ENCODE measurements at regions not wholly inside any gene's neighbourhood (a gene's known extent, or its start where the extent isn't known, plus 50 kb on each side); places are given as distances from the start of the nearest gene placed in this dataset.
"Not testable (repeated sequence)": the region's sequence is repeated elsewhere in the genome, so short reads cannot be mapped to it uniquely, and the experiment has no call there.

DNA sequence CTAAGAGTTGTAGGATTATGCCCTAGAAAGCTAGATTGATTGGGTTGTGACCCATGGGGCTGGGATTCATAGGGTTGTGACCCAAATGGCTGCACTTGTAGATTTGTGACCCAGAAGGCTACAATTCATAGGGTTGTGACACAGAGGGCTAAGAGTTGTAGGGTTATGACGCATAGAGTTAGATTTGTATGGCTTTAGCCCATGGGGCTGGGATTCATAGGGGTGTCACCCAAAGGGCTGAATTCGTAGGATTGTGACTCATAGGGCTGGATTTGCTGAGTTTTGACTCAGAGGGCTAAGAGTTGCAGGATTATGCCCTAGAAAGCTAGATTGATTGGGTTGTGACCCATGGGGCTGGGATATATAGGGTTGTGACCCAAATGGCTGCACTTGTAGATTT lies 126.6 kb downstream of the CRLF2 start:
- TF ChIP-seq, protein P1, sequence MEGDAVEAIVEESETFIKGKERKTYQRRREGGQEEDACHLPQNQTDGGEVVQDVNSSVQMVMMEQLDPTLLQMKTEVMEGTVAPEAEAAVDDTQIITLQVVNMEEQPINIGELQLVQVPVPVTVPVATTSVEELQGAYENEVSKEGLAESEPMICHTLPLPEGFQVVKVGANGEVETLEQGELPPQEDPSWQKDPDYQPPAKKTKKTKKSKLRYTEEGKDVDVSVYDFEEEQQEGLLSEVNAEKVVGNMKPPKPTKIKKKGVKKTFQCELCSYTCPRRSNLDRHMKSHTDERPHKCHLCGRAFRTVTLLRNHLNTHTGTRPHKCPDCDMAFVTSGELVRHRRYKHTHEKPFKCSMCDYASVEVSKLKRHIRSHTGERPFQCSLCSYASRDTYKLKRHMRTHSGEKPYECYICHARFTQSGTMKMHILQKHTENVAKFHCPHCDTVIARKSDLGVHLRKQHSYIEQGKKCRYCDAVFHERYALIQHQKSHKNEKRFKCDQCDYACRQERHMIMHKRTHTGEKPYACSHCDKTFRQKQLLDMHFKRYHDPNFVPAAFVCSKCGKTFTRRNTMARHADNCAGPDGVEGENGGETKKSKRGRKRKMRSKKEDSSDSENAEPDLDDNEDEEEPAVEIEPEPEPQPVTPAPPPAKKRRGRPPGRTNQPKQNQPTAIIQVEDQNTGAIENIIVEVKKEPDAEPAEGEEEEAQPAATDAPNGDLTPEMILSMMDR (IDR thresholded peaks at IDR 0.05; ENCODE audit: insufficient read depth, low read depth, low read length): not testable (repeated sequence)
- not testable (repeated sequence) for TF ChIP-seq EZH2 (IDR thresholded peaks at IDR 0.05; ENCODE audit: insufficient read depth, low read length)
